B cell (primary cell): ENCODE measurements at regions not wholly inside any gene's neighbourhood (a gene's known extent, or its start where the extent isn't known, plus 50 kb on each side); places are given as distances from the start of the nearest gene placed in this dataset.

ENCODE experiments used
- ATAC-seq: fragments of 200-7000 bp; cut with Tn5 transposase; one replicate; pipeline ENCODE4 v1.10.0; 2021; ENCODE audit warnings: low read depth, mild to moderate bottlenecking, moderate number of reproducible peaks, moderate library complexity
- CTCF ChIA-PET: fragments of 350-600 bp; sonication (Branson Sonifier 250); formaldehyde crosslinking; loops from one replicate; lab custom pipeline; 2021; ENCODE audit warnings: antibody characterized with exemption, inconsistent platforms; lab: Charles Lee
- POLR2A ChIA-PET: fragments of 350-600 bp; sonication (Branson Sonifier 250); formaldehyde crosslinking; loops from one replicate; lab custom pipeline; 2021; ENCODE audit warnings: antibody characterized with exemption; lab: Charles Lee
- DNase-seq: peaks from one replicate; pipeline ENCODE4 v3.0.0; 2013
- H2AFZ ChIP-seq: 2 replicates; pipeline ENCODE4 v1.6.1; 2012; ENCODE audit warnings: mild to moderate bottlenecking, low read depth, low read length; ENCODE audit not compliant: insufficient read depth, poor library complexity, severe bottlenecking
- H3K27ac ChIP-seq, 2 donors: 1 replicate in 1 of 2; 2 replicates in 1 of 2; pipeline ENCODE4 v1.5.1; 2012 to 2013; ENCODE audit warnings: low read length in 2 of 2, mild to moderate bottlenecking in 2 of 2, moderate library complexity in 1 of 2
- H3K27me3 ChIP-seq, 4 experiments: fragments of 200-600 bp in 1 of 4; sonication (generic) in 1 of 4; replicated peaks in 1 of 4; 1 replicate in 2 of 4; 2 replicates in 2 of 4; pipeline versions ENCODE4 v1.6.1 to v1.7.0; 2013 to 2016; ENCODE audit warnings: low read length in 3 of 4, mild to moderate bottlenecking in 2 of 4, mixed read lengths in 1 of 4, moderate library complexity in 1 of 4; ENCODE audit not compliant: insufficient read depth in 4 of 4, control insufficient read depth in 3 of 4; ENCODE audit errors: control extremely low read depth in 1 of 4
- H3K36me3 ChIP-seq, 2 experiments: replicated peaks in 1 of 2; 1 replicate in 1 of 2; 2 replicates in 1 of 2; pipeline versions ENCODE4 v1.6.1 to v1.7.1; 2013; ENCODE audit warnings: low read length in 1 of 2; ENCODE audit not compliant: insufficient read depth in 2 of 2, control insufficient read depth in 1 of 2; ENCODE audit errors: control extremely low read depth in 1 of 2, extremely low read depth in 1 of 2
- H3K4me1 ChIP-seq, 2 donors: fragments of 200-600 bp in 1 of 2; sonication (generic) in 1 of 2; 1 replicate in 1 of 2; 2 replicates in 1 of 2; pipeline versions ENCODE4 v1.5.1 to v1.6.1; 2013 to 2017; ENCODE audit warnings: low read length in 2 of 2; ENCODE audit not compliant: control insufficient read depth in 2 of 2, insufficient read depth in 2 of 2
- H3K4me2 ChIP-seq: replicated peaks from 2 replicates; pipeline ENCODE3; 2012; ENCODE audit warnings: mild to moderate bottlenecking, low read depth, low read length; ENCODE audit not compliant: poor library complexity, severe bottlenecking
- H3K4me3 ChIP-seq, 5 experiments: fragments of 200-600 bp in 1 of 5; sonication (generic) in 1 of 5; 1 replicate in 3 of 5; 2 replicates in 2 of 5; pipeline versions ENCODE4 v1.5.1 to v1.7.0; 2011 to 2016; ENCODE audit warnings: low read length in 4 of 5, mild to moderate bottlenecking in 4 of 5, low read depth in 2 of 5, control low read depth in 1 of 5, moderate library complexity in 1 of 5; ENCODE audit not compliant: insufficient read depth in 1 of 5; ENCODE audit errors: control extremely low read depth in 1 of 5, extremely low read depth in 1 of 5
- H3K79me2 ChIP-seq: fragments of 200-600 bp; sonication (generic); one replicate; pipeline ENCODE4 v1.6.0; 2016; ENCODE audit warnings: low read length; ENCODE audit not compliant: control insufficient read depth, insufficient read depth
- H3K9ac ChIP-seq: fragments of 200-600 bp; sonication (generic); 2 replicates; pipeline ENCODE4 v1.6.1; 2017; ENCODE audit warnings: mild to moderate bottlenecking, low read length, moderate library complexity
- H3K9me3 ChIP-seq, 3 donors: one replicate each; pipeline versions ENCODE4 v1.6.1 to v1.7.1; 2013; ENCODE audit warnings: low read length in 2 of 3; ENCODE audit not compliant: control insufficient read depth in 2 of 3, insufficient read depth in 1 of 3; ENCODE audit errors: control extremely low read depth in 1 of 3
- H4K20me1 ChIP-seq: 2 replicates; pipeline ENCODE4 v1.6.0; 2012; ENCODE audit warnings: mild to moderate bottlenecking, low read length; ENCODE audit not compliant: insufficient read depth, control insufficient read depth, poor library complexity, severe bottlenecking
- H3K27ac Mint-ChIP-seq: one replicate; pipeline ENCODE4 v1.8.0; 2021; ENCODE audit warnings: mixed read lengths
- H3K27me3 Mint-ChIP-seq: one replicate; pipeline ENCODE4 v1.8.0; 2021; ENCODE audit warnings: mixed read lengths
- H3K4me1 Mint-ChIP-seq: one replicate; pipeline ENCODE4 v1.8.0; 2021; ENCODE audit warnings: mixed read lengths
- H3K4me3 Mint-ChIP-seq: one replicate; pipeline ENCODE4 v1.8.0; 2021; ENCODE audit warnings: mixed read lengths
- H3K9me3 Mint-ChIP-seq: one replicate; pipeline ENCODE4 v1.8.0; 2022; ENCODE audit warnings: mixed read lengths; ENCODE audit not compliant: insufficient read depth
- CTCF ChIP-seq: fragments of 200-600 bp; IDR thresholded peaks from one replicate; pipeline ENCODE4 v1.8.0; 2022; ENCODE audit warnings: antibody characterized with exemption, mild to moderate bottlenecking
- EZH2 ChIP-seq: IDR thresholded peaks from 2 replicates; pipeline ENCODE4 v1.6.1; 2012; ENCODE audit warnings: borderline replicate concordance, low read depth, mild to moderate bottlenecking, moderate library complexity, low read length; ENCODE audit not compliant: insufficient read depth, poor library complexity, severe bottlenecking
- WGBS: methylation state at CpG from one replicate; pipeline ENCODE4 v1.1.5; 2013; ENCODE audit warnings: missing lambda C conversion rate; ENCODE audit not compliant: insufficient coverage; 5-methylcytosine and 5-hydroxymethylcytosine counted together
- intact Hi-C: fragments of 100-400 bp; cut with micrococcal nuclease; formaldehyde crosslinking; loops from one replicate; pipeline ENCODE4 v1.10.0; 2022

DNA sequence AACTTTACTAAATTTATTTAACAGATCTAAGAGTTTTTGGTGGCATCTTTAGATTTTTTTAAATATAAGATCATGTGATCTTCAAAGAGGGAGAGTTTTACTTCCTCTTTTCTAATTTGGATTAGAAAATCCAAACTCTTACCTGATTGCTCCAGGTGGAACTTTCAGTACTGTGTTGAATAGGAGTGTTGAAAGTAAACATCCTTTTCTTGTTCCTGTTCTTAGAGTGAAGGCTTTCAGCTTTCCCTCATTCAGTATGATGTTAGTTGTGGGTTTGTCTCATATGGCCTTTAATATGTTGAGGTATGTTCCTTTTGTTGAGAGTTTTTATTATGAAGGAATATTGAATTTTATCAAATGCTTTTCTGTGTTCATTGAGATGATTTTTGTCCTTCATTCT lies 650.0 kb upstream of the SGCD start:
- H3K36me3 ChIP-seq: no peaks in the 10 kb centered on the region
- intact Hi-C loops: no loop called here
- H3K27ac ChIP-seq: no peak overlapping the region
- no peaks in the 10 kb centered on the region for H3K4me1 ChIP-seq
- H2AFZ ChIP-seq: no peak overlapping the region
- H3K27me3 ChIP-seq: no peaks in the 10 kb centered on the region
- no peak overlapping the region for H3K27ac Mint-ChIP-seq
- no peak for TF ChIP-seq EZH2
- H4K20me1 ChIP-seq: no peaks in the 10 kb centered on the region
- H3K27me3 Mint-ChIP-seq: no peaks in the 10 kb centered on the region
- POLR2A ChIA-PET: no interaction called here
- no peaks in the 10 kb centered on the region for H3K79me2 ChIP-seq
- no peak overlapping the region for H3K9ac ChIP-seq
- H3K4me2 ChIP-seq: no peak overlapping the region
- ATAC-seq: no peak
- CTCF ChIA-PET: no interaction called here
- no peaks in the 10 kb centered on the region for H3K4me1 Mint-ChIP-seq
- H3K9me3 Mint-ChIP-seq: no peaks in the 10 kb centered on the region
- peaks cover 0 to 3% (median 0%) of the 10 kb centered on the region in 3 donors for H3K9me3 ChIP-seq
- H3K4me3 Mint-ChIP-seq: no peak overlapping the region
- H3K4me3 ChIP-seq: no peak overlapping the region
- DNase-seq: no peak

GRCh38 chr5:155678371-155678770 lies 648.6 kb upstream of the SGCD start:
- Histone ChIP-seq H4K20me1 (no peaks in the 10 kb centered on the region), H3K36me3 (no peaks in the 10 kb centered on the region), H3K4me2 (no peak overlapping the region), H3K4me3 (no peak overlapping the region), H3K9ac (no peak overlapping the region), H2AFZ (no peak overlapping the region), H3K4me1 (no peaks in the 10 kb centered on the region), H3K27ac (no peak overlapping the region), H3K79me2 (no peaks in the 10 kb centered on the region), H3K9me3 (peaks cover 0 to 3% (median 0%) of the 10 kb centered on the region in 3 donors), H3K27me3 (no peaks in the 10 kb centered on the region)
- POLR2A ChIA-PET: no interaction called here
- no peak for DNase-seq
- no peak for ATAC-seq
- H3K9me3 Mint-ChIP-seq: peaks cover 2% of the 10 kb centered on the region
- WGBS: 86% methylated on average over 1 of the region's 2 CpGs
- intact Hi-C loops: no loop called here
- H3K27me3 Mint-ChIP-seq: no peaks in the 10 kb centered on the region
- no peak overlapping the region for H3K4me3 Mint-ChIP-seq
- CTCF ChIA-PET: no interaction called here
- TF ChIP-seq CTCF (no peak), EZH2 (no peak)
- H3K4me1 Mint-ChIP-seq: no peaks in the 10 kb centered on the region
- no peak overlapping the region for H3K27ac Mint-ChIP-seq
